Lower leg skin (tissue), 3 donors: ENCODE measurements at regions not wholly inside any gene's neighbourhood (a gene's known extent, or its start where the extent isn't known, plus 50 kb on each side); places are given as distances from the start of the nearest gene placed in this dataset.

Source experiments
- POLR2A ChIP-seq, 2 donors: fragments of 450-650 bp; IDR thresholded peaks; one replicate each; pipeline ENCODE4 v1.6.1; 2016 to 2017; ENCODE audit warnings: antibody characterized with exemption in 2 of 2, mild to moderate bottlenecking in 1 of 2, moderate library complexity in 1 of 2
- TF ChIP-seq, protein P1 (sequence below), 3 donors: fragments of 450-650 bp; IDR thresholded peaks; one replicate each; pipeline ENCODE4 v1.5.1; 2016; ENCODE audit warnings: antibody characterized with exemption in 3 of 3, mild to moderate bottlenecking in 3 of 3, moderate library complexity in 2 of 3

GRCh38 chr9:71459082-71459481, 309.2 kb downstream of the CEMIP2 start:
- TF ChIP-seq, protein P1, sequence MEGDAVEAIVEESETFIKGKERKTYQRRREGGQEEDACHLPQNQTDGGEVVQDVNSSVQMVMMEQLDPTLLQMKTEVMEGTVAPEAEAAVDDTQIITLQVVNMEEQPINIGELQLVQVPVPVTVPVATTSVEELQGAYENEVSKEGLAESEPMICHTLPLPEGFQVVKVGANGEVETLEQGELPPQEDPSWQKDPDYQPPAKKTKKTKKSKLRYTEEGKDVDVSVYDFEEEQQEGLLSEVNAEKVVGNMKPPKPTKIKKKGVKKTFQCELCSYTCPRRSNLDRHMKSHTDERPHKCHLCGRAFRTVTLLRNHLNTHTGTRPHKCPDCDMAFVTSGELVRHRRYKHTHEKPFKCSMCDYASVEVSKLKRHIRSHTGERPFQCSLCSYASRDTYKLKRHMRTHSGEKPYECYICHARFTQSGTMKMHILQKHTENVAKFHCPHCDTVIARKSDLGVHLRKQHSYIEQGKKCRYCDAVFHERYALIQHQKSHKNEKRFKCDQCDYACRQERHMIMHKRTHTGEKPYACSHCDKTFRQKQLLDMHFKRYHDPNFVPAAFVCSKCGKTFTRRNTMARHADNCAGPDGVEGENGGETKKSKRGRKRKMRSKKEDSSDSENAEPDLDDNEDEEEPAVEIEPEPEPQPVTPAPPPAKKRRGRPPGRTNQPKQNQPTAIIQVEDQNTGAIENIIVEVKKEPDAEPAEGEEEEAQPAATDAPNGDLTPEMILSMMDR (IDR thresholded peaks at IDR 0.05) = no peak
- TF ChIP-seq POLR2A (IDR thresholded peaks at IDR 0.05) = no peak
